Activated T-helper 1 cell treated with anti-CD3 and anti-CD28 coated beads, Interleukin-12 subunit alpha, Interleukin-12 subunit beta, Interleukin-2, Interleukin-4 antibody, amounts not matched to agents 30 ng/mL and 10 ng/mL and 1 ng/mL, durations not matched to agents 14 hours and 24 hours and 36 hours (primary cell): ENCODE measurements at regions not wholly inside any gene's neighbourhood (a gene's known extent, or its start where the extent isn't known, plus 50 kb on each side); places are given as distances from the start of the nearest gene placed in this dataset.

Experiments
- DNase-seq: peaks from one replicate; pipeline ENCODE4 v3.0.0; 2021; ENCODE audit warnings: low spot score
- H3K27ac Mint-ChIP-seq: one replicate; pipeline ENCODE4 v1.8.0; 2021; ENCODE audit warnings: mild to moderate bottlenecking, mixed read lengths
- H3K27me3 Mint-ChIP-seq: one replicate; pipeline ENCODE4 v1.8.0; 2022; ENCODE audit warnings: mild to moderate bottlenecking, moderate library complexity, mixed read lengths; ENCODE audit not compliant: insufficient read depth
- H3K36me3 Mint-ChIP-seq: one replicate; pipeline ENCODE4 v1.8.0; 2021; ENCODE audit warnings: low read depth, mixed read lengths
- H3K4me1 Mint-ChIP-seq: one replicate; pipeline ENCODE4 v1.8.0; 2021; ENCODE audit warnings: low read depth, mixed read lengths
- H3K4me3 Mint-ChIP-seq: one replicate; pipeline ENCODE4 v1.8.0; 2021; ENCODE audit warnings: mild to moderate bottlenecking, moderate library complexity, mixed read lengths
- H3K9me3 Mint-ChIP-seq: one replicate; pipeline ENCODE4 v1.8.0; 2021; ENCODE audit warnings: mixed read lengths
- intact Hi-C: fragments of 100-400 bp; cut with micrococcal nuclease; formaldehyde crosslinking; loops from one replicate; pipeline ENCODE4 v1.15.1; 2024

DNA sequence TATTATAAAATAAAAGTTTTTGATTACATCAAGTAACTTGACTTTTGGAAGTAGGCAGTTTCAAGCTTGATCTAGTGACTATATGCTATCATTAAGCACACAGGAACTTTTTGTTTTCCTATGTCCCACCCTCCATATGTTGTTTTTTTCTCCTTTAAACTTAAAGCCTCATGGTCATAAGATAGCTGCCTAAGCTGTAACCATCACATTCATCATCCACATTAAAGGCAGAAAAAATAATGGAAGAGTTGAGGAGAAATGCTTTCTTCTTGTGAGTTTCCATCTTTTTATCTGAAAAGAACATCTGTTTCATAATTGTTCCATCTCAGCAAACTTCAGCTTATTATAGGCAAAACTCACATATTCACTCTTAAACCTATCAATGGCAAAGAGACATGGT, 630.4 kb downstream of the STK39 start:
- intact Hi-C loops = no loop called here
- Mint-ChIP-seq H3K36me3 (no peaks in the 10 kb centered on the region), H3K27me3 (no peaks in the 10 kb centered on the region), H3K4me1 (no peaks in the 10 kb centered on the region), H3K27ac (no peak overlapping the region), H3K4me3 (no peak overlapping the region), H3K9me3 (no peaks in the 10 kb centered on the region)
- no peak for DNase-seq

DNA sequence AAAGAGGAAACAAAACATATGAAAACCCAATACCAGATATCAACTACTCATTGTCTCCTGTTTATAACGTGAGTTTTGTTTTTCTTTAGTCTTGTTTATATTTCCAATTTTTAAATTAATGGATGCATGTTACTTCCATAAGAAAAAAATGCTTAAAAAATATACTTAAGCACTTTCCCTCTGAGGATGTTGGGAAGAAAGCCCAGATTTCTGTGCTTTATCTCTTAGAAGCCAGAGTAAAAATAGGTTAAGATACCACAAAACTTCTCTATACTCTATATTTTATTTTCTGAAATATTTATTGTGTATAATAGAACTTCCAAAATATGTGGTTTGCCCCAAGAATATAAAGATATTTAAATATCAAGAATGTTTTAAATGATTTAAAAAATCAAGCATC, 633.9 kb downstream of the STK39 start:
- no peaks in the 10 kb centered on the region for H3K36me3 Mint-ChIP-seq
- no peaks in the 10 kb centered on the region for H3K27me3 Mint-ChIP-seq
- no peaks in the 10 kb centered on the region for H3K9me3 Mint-ChIP-seq
- H3K4me1 Mint-ChIP-seq = no peaks in the 10 kb centered on the region
- intact Hi-C loops = no loop called here
- H3K4me3 Mint-ChIP-seq = no peak overlapping the region
- H3K27ac Mint-ChIP-seq = no peak overlapping the region
- DNase-seq = no peak

DNA sequence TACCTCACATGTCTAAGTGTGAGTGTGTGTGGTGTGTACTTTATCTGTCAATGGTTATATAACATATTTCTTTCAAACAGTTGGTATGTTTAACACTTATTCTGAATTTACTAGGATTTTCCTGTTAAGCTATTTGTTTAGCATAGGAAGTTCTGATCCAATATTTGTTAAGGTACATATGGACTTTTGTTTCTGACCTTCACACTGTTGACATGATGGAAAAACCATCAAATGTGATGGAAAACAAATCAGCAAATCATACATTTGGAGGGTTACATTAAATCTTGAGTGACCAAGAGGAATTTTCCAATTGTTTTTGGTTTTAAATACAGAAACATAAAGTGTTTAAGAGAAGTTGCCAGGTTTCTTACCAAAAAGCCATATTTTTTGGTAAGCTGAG, 638.9 kb downstream of the STK39 start:
- DNase-seq = no peak
- intact Hi-C loops = no loop called here
- Mint-ChIP-seq H3K27me3 (no peaks in the 10 kb centered on the region), H3K4me1 (no peaks in the 10 kb centered on the region), H3K36me3 (no peaks in the 10 kb centered on the region), H3K9me3 (no peaks in the 10 kb centered on the region), H3K4me3 (no peak overlapping the region), H3K27ac (no peak overlapping the region)

DNA sequence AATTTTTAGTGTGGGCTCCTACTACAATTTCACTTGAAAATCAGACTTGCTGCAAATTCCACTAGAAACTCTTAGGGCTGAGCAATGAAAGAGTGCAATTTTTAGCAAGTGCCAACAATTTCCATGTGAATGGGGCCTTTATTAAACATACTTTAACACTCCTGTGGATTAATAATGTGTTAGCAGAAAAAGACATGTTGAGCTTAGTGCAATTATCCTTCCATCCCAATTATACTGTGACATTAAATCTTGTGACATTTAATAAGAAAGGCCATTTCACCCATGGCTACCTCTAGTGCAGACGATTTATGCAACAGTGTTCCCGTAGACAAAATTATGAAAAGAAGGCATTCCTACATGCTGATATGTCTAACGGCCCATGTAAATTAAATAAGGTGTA, 639.7 kb downstream of the STK39 start:
- Mint-ChIP-seq H3K4me3 (no peak overlapping the region), H3K9me3 (no peaks in the 10 kb centered on the region), H3K27me3 (no peaks in the 10 kb centered on the region), H3K27ac (no peak overlapping the region), H3K36me3 (no peaks in the 10 kb centered on the region), H3K4me1 (no peaks in the 10 kb centered on the region)
- intact Hi-C loops = no loop called here
- DNase-seq = no peak

DNA sequence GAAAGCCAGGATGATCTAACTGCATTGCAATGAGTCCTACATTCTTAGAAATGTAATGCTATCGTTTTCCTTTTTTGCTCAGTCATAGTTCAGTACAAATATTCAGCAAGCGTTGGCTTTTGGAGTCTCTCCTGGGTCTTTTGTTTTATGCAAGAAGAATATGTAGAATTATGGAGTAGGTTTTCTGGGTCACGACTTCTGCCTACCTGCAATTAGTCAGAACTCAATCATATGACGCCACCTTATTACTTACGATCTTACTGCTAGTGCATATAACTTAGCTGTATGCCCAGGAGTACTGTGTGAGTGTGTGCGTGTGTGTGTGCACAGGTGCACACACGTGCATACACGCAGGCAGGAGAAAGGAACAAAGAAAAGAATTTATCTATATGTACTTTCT, 640.2 kb downstream of the STK39 start:
- intact Hi-C loops = no loop called here
- Mint-ChIP-seq H3K4me3 (no peak overlapping the region), H3K9me3 (no peaks in the 10 kb centered on the region), H3K36me3 (no peaks in the 10 kb centered on the region), H3K4me1 (no peaks in the 10 kb centered on the region), H3K27ac (no peak overlapping the region), H3K27me3 (no peaks in the 10 kb centered on the region)
- no peak for DNase-seq

DNA sequence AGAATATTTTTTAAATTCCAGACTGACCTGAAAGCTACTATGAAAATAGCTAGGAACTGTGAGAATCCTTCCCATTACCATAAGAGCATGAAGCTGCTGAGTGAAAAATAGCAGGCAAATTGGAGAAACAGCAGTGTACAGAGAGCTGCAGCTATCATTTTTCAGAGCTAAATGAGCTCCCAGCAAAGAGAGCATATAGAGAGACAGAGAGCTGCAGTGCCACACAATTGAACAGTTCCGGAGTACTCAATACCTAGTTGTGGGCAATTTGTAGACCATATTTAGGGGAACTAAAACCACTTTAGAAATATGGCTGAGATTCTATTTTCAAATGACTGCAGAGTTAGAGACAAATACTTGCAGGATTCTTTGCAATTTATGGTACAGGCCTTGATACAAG, 645.3 kb downstream of the STK39 start:
- intact Hi-C loops = no loop called here
- Mint-ChIP-seq H3K27ac (no peak overlapping the region), H3K4me3 (no peak overlapping the region), H3K9me3 (no peaks in the 10 kb centered on the region), H3K4me1 (no peaks in the 10 kb centered on the region), H3K27me3 (no peaks in the 10 kb centered on the region), H3K36me3 (no peaks in the 10 kb centered on the region)
- DNase-seq = no peak

DNA sequence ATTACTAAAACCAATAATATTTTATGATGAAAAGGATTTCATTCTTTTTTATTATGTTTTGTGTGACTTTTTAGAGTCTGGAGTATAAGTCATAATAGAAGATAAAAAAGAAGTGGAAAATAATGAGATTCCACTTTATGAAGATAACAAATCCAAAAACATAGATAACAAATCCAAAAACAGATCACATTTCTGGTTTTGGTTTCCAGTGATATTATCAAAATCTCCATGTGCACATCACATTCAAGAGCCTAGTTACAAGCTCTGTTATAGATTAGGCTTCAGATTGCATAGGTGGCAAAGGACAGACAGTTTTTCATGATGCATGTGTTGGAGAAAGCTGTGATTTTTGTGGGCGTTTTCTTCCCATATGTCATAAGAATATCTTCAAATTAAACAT, 648.2 kb downstream of the STK39 start:
- Mint-ChIP-seq H3K27ac (no peak overlapping the region), H3K4me1 (no peaks in the 10 kb centered on the region), H3K36me3 (no peaks in the 10 kb centered on the region), H3K9me3 (no peaks in the 10 kb centered on the region), H3K4me3 (no peak overlapping the region), H3K27me3 (no peaks in the 10 kb centered on the region)
- intact Hi-C loops = no loop called here
- no peak for DNase-seq

DNA sequence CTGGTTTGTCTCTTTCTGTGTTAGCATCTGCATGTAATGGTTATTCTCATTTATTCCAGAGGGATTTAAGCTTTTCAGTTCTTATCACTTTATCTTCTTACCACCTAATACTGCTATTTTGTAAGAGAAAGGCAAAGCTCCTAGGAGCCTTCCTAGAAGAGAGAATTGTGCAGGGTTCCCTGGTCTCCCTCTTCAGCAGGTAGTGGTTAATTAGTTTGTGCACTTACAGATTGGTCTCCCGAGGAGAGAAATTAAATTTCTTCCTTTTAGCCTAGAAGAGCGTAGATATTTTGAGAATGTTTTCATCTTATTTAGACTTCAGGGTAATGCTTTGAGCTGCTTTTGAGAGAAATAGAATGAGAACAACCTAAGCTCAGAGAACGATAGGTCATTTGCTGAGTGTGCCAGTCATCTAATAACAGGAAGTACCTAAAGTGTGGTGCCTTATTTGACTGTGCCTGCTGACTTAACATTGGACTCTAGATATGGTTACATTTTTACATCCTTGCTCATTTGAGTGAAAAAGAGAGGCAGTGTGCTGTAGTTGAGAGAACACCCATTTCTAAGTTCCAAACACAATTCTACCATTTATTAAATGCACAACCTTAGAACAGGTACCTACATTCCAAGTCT, 651.4 kb downstream of the STK39 start:
- DNase-seq = no peak
- no peak overlapping the region for H3K27ac Mint-ChIP-seq
- no peaks in the 10 kb centered on the region for H3K9me3 Mint-ChIP-seq
- no peak overlapping the region for H3K4me3 Mint-ChIP-seq
- no peaks in the 10 kb centered on the region for H3K4me1 Mint-ChIP-seq
- H3K27me3 Mint-ChIP-seq = peaks cover 3% of the 10 kb centered on the region
- no peaks in the 10 kb centered on the region for H3K36me3 Mint-ChIP-seq
- intact Hi-C loops = no loop called here

DNA sequence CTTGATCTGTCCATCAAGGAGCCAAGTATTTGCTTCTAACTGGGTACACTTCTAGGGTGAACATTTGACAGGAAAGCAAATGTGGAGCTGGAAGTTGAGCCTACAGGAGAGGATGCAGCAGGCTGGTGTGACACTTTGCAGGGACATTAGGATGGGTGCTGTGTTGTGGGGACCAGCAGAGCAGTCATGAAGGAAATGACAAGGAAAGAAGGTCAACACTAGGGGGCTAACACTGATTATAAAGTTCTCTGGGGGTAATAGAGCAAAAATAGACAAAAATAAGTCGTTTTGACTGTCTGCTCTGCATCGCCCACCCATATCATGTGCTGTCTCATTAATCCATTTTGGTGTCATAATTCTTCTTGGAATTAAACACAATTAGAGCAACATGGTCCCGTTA, 652.4 kb downstream of the STK39 start:
- intact Hi-C loops = no loop called here
- DNase-seq = no peak
- Mint-ChIP-seq H3K9me3 (no peaks in the 10 kb centered on the region), H3K27ac (no peak overlapping the region), H3K4me1 (no peaks in the 10 kb centered on the region), H3K27me3 (peaks cover 3% of the 10 kb centered on the region), H3K36me3 (no peaks in the 10 kb centered on the region), H3K4me3 (no peak overlapping the region)

DNA sequence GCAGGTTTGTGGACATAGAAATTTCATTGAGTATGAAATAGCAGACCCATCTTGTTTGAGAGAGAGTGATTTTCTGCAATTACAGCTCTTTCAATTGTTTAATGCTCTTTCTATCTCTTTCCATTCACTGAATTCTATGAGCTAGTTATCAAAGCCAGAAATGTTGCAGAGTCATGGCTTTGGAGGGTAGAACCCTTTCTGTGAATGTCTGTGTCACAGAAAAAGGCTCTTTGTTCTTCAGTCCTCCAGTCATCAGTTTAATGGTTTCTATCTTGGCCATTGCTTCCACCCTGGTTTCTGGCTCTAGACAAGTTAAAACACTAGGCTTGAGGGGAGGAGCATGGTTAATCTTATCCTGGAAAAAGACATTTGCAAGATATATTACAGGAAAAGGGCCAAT, 655.0 kb downstream of the STK39 start:
- Mint-ChIP-seq H3K4me3 (no peak overlapping the region), H3K36me3 (no peaks in the 10 kb centered on the region), H3K27ac (no peak overlapping the region), H3K9me3 (no peaks in the 10 kb centered on the region), H3K4me1 (no peaks in the 10 kb centered on the region), H3K27me3 (peaks cover 3% of the 10 kb centered on the region)
- intact Hi-C loops = no loop called here
- DNase-seq = no peak

DNA sequence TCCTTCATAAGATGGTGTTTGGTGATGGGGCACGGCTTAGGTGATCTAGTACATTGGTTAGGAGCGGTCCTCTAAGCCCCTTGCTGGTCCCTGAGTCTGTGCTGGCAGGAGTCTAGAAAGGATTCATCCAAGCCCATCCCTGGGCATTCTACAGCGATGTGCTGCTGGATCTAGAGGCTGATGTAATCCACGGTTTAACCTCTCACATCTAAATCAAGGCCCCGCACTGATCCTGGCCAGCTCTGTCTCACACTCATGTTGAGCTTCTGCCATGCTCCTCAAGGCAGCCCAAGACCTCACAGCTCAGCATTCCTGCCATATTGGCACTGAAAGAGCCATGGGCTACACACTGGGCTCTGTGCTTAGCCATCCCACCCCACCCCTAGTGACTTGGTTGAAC, 664.8 kb downstream of the STK39 start:
- Mint-ChIP-seq H3K27ac (no peak overlapping the region), H3K27me3 (no peaks in the 10 kb centered on the region), H3K4me3 (no peak overlapping the region), H3K4me1 (no peaks in the 10 kb centered on the region), H3K9me3 (no peaks in the 10 kb centered on the region), H3K36me3 (no peaks in the 10 kb centered on the region)
- no peak for DNase-seq
- intact Hi-C loops = no loop called here

DNA sequence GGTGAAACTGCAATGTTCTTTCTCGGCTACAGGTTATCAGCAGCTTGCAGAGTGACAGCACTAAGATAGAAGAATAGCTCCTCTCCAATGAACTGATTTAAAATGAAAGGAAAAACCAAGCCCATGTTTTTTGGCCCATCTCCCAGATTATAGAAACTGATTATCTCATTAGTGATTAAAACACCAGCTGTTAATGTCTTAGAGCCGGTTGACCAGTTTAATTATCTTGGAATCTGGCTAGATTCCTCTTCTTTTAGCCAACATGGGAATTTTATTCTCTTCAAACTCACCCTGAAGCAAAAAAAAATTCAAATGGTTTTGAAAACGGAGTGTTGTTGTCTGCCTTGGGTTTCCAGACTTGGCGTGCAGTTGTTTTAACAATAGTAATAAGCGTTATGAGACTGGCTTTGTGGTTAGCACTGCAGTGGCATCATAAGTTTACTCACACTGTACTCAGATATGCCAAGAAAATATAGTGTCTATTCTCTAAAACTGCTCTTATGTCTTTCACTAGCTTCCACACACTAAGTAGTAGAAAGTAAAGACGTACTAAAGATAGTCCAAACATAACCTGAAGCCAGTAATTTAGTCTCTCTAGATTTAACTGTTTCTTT, 665.3 kb downstream of the STK39 start:
- H3K9me3 Mint-ChIP-seq = no peaks in the 10 kb centered on the region
- H3K27me3 Mint-ChIP-seq = no peaks in the 10 kb centered on the region
- no peak overlapping the region for H3K27ac Mint-ChIP-seq
- no peaks in the 10 kb centered on the region for H3K36me3 Mint-ChIP-seq
- intact Hi-C loops = no loop called here
- H3K4me1 Mint-ChIP-seq = no peaks in the 10 kb centered on the region
- DNase-seq = no peak
- no peak overlapping the region for H3K4me3 Mint-ChIP-seq

DNA sequence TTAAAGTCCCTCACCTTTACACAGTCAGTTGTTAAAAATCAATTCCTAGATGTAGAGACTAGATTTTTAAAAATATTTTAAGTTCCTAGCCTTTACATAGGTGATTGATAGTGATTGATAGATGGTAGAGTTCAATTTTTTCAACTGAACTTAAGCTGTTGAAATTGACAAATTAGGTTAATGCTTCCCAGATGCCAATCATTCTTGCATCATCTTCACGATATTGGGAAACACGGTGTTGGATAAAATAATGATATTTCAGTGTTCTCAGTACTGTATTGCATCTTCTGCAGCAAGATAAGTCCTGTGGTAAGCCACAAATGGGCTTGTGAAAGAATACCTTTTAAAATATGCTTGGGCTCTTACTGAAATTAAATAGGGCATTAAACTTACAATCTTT, 667.6 kb downstream of the STK39 start:
- no peak for DNase-seq
- no peaks in the 10 kb centered on the region for H3K27me3 Mint-ChIP-seq
- no peaks in the 10 kb centered on the region for H3K4me1 Mint-ChIP-seq
- intact Hi-C loops = no loop called here
- H3K9me3 Mint-ChIP-seq = no peaks in the 10 kb centered on the region
- H3K36me3 Mint-ChIP-seq = no peaks in the 10 kb centered on the region
- no peak overlapping the region for H3K27ac Mint-ChIP-seq
- no peak overlapping the region for H3K4me3 Mint-ChIP-seq

DNA sequence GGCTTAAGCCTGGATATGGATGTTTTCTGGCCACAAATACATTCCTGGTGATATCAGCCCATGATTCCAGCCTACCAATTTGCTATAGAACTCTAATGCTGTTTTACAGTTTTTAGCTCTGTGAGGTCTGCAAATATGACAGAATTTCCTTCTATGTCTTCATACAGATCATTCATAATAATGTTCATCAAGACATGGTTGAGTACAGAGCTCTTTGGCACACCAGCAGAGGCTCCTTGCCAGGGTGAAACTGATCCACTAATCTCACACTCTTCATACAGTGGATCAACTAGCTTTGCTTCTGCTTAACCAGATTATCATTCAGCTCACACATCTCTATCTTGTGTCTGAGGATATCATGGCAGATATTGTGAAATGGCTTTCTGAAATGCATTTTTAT, 672.1 kb downstream of the STK39 start:
- peaks cover 2% of the 10 kb centered on the region for H3K27me3 Mint-ChIP-seq
- no peak overlapping the region for H3K27ac Mint-ChIP-seq
- intact Hi-C loops = no loop called here
- H3K4me1 Mint-ChIP-seq = no peaks in the 10 kb centered on the region
- H3K36me3 Mint-ChIP-seq = no peaks in the 10 kb centered on the region
- no peak for DNase-seq
- H3K4me3 Mint-ChIP-seq = no peak overlapping the region
- no peaks in the 10 kb centered on the region for H3K9me3 Mint-ChIP-seq
